GM19351 (cell line): ENCODE measurements at regions not wholly inside any gene's neighbourhood (a gene's known extent, or its start where the extent isn't known, plus 50 kb on each side); places are given as distances from the start of the nearest gene placed in this dataset.
"Not testable (repeated sequence)": the region's sequence is repeated elsewhere in the genome, so short reads cannot be mapped to it uniquely, and the experiment has no call there.

Experiments
- ATAC-seq: cut with Tn5 transposase; IDR thresholded peaks from one replicate; pipeline ENCODE4 v1.9.1; 2021; ENCODE audit warnings: mild to moderate bottlenecking, moderate library complexity; ENCODE audit not compliant: unreplicated experiment

DNA sequence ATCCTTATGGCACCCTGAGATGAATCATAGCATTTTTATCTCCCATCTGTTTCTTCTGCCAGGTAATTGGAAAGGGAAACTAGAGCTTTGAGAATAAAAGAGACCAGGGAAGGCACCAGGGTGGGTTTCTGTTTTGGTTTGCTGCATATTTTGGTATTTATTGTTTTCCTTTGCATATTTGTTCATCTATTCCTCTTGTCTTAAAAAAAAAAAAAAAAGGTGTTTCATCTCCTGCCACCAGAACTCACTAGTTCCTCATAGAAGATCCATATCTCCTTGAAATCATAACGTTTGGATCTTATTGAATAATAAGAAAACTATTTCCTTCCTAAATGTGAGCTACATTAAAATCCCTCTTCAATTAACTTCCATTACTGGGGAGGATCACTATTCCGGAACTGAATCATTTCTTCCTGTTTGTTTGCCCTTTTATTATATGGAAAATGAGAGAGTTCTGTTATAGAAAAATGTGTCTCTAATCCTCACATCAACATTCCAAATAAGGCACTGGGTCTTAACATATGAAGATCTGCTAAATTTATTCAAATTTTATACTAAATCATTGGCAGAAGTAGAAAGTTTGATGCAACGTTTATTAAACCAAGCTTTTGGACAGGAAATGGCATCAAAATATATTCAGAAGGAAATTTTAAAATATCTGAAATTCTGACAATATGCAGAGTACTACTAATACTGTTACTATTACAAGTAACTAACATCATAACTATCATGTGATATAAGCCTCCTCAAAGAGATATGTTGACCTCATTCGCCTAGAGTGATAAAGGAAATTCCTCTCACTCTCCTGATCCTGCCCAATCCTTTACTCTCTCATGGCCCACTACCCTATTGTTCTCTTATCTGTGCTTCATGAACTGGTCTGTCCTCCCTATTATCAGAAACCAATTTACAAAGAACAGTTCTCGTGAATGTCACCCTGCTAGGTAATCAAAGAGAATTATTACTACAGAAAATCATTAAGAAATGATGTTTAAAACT, 229.4 kb upstream of the RSPO3 start:
- no peak for ATAC-seq

DNA sequence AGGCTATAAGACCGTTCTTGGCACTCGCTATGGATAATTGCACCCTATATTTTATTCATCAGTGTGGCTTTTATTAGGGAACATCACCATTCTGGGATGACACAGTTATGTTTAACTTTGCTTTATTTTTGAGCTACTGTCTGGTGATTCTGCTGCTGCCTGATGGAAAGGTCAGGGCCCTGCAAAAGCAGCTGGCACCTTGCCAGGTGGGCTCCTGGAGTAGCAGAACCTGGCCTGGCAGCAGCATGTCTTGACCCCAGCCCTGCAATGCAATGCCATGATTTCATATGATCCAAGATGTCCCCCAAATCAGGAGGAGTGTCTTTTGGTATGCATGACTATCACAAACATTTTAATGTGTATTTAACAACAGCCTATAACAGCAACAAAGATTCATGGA, 228.4 kb upstream of the RSPO3 start:
- no peak for ATAC-seq

- no peak for ATAC-seq
Measured at GRCh38 chr6:126891158-126891557, 227.3 kb upstream of the RSPO3 start.

DNA sequence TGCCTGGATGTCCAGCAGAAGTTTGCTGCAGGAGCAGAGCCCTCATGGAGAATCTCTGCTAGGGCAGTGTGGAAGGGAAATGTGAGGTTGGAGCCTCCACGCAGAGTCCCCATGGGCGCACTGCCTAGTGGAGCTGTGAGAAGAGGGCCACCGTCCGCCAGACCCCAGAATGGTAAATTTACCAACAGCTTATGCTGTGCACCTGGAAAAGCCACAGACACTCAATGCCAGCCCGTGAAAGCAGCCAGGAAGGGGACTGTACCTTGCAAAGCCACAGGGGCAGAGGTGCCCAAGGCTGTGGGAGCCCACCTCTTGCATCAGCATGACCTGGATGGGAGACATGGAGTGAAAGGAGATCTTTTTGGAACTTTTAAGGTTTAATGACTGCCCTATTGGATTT, 225.6 kb upstream of the RSPO3 start:
- ATAC-seq, result not testable (repeated sequence)

DNA sequence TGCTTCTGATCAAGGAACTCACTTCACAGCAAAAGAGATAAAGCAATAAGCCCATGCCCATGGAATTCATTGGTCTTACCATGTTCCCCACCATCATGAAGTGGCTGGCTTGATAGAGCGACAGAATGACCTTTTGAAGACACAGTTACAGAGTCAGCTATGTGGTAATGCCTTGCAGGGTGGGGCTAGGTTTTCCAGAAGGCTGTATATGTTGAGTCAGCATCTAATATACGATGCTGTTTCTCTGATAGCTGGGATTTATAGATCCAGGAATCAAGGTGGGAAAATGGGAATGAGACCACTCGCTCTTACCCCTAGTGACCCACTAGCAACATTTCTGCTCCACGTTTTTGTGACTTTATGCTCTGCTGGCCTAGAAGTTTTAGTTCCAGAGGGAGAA, 220.7 kb upstream of the RSPO3 start:
- ATAC-seq, result no peak

GRCh38 chr6:126904176-126904575, 214.3 kb upstream of the RSPO3 start:
- ATAC-seq, result peak; percentile 57

- ATAC-seq, result no peak
Measured at GRCh38 chr6:126905917-126906316, 212.6 kb upstream of the RSPO3 start.

- ATAC-seq, result no peak
Measured at GRCh38 chr6:126907312-126907711, 211.2 kb upstream of the RSPO3 start.

GRCh38 chr6:126907996-126908395, 210.5 kb upstream of the RSPO3 start:
- ATAC-seq, result no peak

- ATAC-seq, result peak; percentile 51
Measured at GRCh38 chr6:126909493-126909892, 209.0 kb upstream of the RSPO3 start.

- no peak for ATAC-seq
Measured at GRCh38 chr6:126913651-126914050, 204.8 kb upstream of the RSPO3 start.

- no peak for ATAC-seq
Measured at GRCh38 chr6:126914172-126914571, 204.3 kb upstream of the RSPO3 start.

GRCh38 chr6:126914801-126915200, 203.7 kb upstream of the RSPO3 start:
- ATAC-seq, result no peak

DNA sequence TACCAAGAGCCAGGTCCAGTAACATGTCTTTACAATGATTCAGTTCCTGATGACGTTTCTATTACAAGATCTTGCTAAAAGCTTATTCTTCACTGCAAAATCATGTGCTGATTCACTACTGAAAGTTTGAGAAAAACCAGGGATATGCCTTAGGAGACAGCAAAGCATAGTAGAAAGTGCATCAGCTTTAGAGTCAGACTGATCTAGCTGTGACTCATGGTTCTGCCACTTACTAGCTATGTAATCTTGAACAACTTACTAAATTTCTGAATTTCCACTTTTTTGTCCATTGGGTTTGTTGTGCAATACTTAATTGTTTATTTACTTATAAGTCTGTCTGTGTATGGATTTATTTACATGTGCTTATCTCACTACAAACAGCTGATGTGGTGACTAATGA, 198.5 kb upstream of the RSPO3 start:
- no peak for ATAC-seq

DNA sequence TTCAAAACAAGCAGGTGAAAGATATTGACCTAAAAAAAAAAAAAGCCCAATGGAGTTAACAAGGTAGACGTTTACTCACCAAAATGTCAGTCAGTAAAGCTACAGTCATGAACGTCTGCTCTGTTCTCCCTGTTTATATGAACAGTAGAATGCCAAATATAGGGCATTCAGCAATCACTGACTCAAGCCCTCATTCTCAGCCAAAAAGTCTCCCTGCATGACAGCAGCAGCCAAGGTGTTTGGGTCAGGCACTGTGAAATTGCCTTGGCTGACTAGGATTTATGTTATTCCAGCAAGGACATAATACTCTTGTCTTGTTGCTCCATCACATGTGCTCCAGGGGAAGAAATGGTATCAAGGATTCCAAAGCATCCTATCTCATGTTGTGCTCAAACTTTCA, 194.7 kb upstream of the RSPO3 start:
- no peak for ATAC-seq

DNA sequence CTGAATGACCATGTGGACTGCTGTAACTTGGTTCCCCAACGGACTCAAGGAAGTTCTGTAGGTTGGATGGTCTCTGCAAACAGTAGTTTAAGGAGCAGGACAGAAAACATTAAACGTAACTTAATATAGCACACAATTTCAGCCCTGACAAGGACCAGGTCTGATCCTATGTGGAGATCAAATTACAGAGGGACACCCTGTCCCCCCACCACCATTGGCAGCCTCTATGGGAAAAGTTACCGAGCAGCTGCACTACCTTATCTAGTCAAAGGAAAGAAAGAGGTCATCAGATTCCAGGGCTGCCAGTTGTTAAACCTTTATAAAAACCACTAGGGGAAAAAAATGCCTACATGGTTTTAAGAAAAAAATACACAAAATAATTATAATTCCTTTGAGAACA, 191.5 kb upstream of the RSPO3 start:
- ATAC-seq, result no peak

DNA sequence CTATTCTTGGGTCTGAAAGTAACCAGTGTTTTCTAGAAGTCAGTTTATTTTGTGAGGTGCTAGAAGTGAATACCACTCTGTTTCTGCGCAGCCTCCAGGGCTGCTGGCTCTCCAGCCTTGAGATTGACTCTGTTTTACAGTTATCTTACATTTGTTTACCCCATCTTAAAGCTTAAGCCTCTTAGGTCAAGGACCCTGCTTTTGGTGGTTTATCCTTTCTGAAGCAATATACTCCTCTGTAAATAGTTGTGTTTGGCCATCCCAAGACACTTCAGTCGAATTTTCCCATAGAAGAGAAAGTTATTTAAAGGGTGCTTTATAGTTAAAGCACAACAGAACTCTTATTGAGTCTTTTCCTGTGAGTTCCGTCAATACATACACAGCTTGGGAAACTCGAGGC, 190.6 kb upstream of the RSPO3 start:
- ATAC-seq, result no peak

DNA sequence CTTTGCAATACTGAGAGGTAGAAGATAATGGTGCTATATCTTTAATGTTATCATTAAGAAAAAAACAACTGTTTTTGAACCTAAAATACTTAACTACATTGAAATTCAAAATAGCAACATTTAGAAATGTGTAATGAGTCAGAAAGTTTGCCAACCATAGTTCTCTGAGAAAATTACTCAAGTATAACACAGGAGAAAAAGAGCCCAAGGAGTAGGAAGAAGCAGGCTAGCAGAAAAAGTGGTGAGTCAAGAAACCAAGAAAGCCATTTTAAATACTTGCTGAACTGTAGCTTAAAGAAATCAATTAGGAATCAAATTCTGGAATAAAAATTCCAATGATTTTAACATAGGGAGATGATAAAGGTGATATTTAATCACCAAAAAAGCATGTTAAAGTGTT, 181.0 kb upstream of the RSPO3 start:
- ATAC-seq, result no peak

- no peak for ATAC-seq
Measured at GRCh38 chr6:126939784-126940183, 178.7 kb upstream of the RSPO3 start.

- no peak for ATAC-seq
Measured at GRCh38 chr6:126941751-126942150, 176.7 kb upstream of the RSPO3 start.

GRCh38 chr6:126944512-126944911, 174.0 kb upstream of the RSPO3 start:
- ATAC-seq, result no peak

DNA sequence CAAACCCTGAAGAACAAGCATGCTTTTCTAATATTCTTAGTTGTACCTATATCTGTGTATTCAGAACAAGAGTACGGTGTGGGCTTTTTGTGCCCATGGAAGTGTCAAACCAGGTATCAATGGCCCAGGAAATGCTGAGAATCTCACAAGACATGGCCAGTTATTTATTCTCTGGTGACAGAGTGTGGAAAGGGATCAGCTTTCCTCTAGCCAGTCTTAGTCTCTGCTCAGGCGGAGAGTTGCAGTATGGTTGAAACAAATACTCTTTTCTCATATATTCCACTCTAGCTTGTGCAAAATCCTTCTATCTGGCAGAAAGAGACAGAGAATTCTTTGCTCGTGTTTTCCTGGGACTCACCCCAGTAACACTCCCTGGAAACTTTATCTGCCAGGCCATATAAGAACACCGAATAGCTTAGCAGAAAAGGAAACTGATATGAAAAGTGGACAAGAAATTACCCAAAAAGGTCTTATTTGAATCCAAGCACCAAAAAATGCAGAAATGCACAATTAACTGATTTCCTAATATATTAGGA, 173.3 kb upstream of the RSPO3 start:
- ATAC-seq, result no peak
